ENCODE measurements at regions not wholly inside any gene's neighbourhood (a gene's known extent, or its start where the extent isn't known, plus 50 kb on each side); places are given as distances from the start of the nearest gene placed in this dataset.

DNA sequence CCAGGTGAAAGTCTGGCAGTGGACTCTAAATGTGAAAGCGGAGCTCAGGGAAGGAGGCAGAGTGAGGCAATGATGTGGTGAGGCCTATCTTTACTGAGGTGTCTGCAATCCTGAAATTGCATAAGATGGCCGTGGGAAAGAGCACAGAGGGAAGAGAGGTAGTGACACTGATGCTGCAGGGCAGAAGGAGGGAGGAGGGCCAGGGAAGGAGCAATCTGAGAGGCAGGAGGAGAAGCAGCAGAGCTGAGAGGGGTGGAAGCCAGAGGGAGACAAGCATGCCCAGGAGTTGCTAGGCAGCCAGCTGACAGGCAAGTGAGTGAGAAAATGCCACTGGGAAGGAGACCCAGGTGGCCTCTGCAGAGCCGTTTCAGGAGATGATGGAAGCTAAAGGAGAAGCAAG, 97.4 kb upstream of the CNR1 start:
- Histone ChIP-seq H3K27me3 (ENCODE audit: control insufficient read depth, insufficient read depth, low read length) (no peaks in the 10 kb centered on the region), H3K36me3 (ENCODE audit: control insufficient read depth, insufficient read depth, low read length) (no peaks in the 10 kb centered on the region), H3K4me3 (ENCODE audit: low read depth, low read length) (no peak overlapping the region), H3K4me2 (ENCODE audit: low read length) (no peak overlapping the region), H3K9me3 (ENCODE audit: control insufficient read depth, low read length) (no peaks in the 10 kb centered on the region), H3K27ac (no peak overlapping the region), H3K9ac (no peak overlapping the region), H3K79me2 (no peaks in the 10 kb centered on the region), H3K4me1 (no peaks in the 10 kb centered on the region), H2AFZ (peak overlapping the region; percentile 22)
- TF ChIP-seq, protein P1, sequence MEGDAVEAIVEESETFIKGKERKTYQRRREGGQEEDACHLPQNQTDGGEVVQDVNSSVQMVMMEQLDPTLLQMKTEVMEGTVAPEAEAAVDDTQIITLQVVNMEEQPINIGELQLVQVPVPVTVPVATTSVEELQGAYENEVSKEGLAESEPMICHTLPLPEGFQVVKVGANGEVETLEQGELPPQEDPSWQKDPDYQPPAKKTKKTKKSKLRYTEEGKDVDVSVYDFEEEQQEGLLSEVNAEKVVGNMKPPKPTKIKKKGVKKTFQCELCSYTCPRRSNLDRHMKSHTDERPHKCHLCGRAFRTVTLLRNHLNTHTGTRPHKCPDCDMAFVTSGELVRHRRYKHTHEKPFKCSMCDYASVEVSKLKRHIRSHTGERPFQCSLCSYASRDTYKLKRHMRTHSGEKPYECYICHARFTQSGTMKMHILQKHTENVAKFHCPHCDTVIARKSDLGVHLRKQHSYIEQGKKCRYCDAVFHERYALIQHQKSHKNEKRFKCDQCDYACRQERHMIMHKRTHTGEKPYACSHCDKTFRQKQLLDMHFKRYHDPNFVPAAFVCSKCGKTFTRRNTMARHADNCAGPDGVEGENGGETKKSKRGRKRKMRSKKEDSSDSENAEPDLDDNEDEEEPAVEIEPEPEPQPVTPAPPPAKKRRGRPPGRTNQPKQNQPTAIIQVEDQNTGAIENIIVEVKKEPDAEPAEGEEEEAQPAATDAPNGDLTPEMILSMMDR (IDR thresholded peaks at IDR 0.05), result no peak

DNA sequence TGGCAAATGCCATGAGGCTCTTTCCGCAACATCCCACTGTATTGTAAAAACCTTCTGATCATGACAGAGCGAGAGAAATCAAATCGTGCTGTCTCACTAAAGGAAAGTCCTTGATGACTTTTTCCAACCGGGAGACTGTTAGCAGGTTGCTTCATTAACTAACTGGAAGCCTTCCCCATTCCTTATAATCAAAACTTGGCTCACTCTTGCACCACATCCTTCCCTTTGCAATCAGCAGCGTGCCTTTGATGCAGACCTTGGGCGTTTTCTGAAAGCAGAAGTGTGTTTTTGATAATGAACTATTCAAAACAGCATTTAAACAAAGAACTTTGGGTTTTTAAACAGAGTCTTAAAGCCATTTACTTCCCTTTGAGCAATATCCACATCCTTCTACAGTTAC, 96.2 kb upstream of the CNR1 start:
- TF ChIP-seq, protein P1 (IDR thresholded peaks at IDR 0.05), result no peak
- no peak overlapping the region for H3K4me3 ChIP-seq (ENCODE audit: low read depth, low read length)
- H3K4me1 ChIP-seq, result no peaks in the 10 kb centered on the region
- H3K9ac ChIP-seq, result no peak overlapping the region
- H3K36me3 ChIP-seq (ENCODE audit: control insufficient read depth, insufficient read depth, low read length), result no peaks in the 10 kb centered on the region
- no peaks in the 10 kb centered on the region for H3K79me2 ChIP-seq
- H3K27ac ChIP-seq, result no peak overlapping the region
- H3K27me3 ChIP-seq (ENCODE audit: control insufficient read depth, insufficient read depth, low read length), result no peaks in the 10 kb centered on the region
- no peaks in the 10 kb centered on the region for H3K9me3 ChIP-seq (ENCODE audit: control insufficient read depth, low read length)
- no peak overlapping the region for H3K4me2 ChIP-seq (ENCODE audit: low read length)
- no peak overlapping the region for H2AFZ ChIP-seq

DNA sequence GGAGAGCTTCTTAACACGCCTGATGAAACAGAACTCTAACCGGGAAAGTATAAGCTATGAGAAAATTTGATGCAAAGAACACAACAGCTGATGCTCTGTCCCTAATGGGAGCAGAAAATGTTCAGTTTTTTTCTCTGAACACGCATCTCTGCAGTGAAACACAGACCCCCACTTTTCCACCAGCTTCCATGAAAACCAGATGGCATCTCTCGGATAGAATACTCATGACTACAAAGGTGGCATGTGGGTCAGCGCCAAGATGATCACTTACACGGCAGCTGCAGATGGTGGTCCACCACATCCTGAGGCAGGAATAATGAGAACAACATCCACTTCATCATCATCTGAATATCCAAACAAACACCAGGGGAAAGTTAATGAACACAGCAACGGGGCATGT, 85.2 kb upstream of the CNR1 start:
- H3K4me2 ChIP-seq (ENCODE audit: low read length), result no peak overlapping the region
- H3K79me2 ChIP-seq, result no peaks in the 10 kb centered on the region
- H3K4me3 ChIP-seq (ENCODE audit: low read depth, low read length), result no peak overlapping the region
- H3K4me1 ChIP-seq, result no peaks in the 10 kb centered on the region
- H3K36me3 ChIP-seq (ENCODE audit: control insufficient read depth, insufficient read depth, low read length), result no peaks in the 10 kb centered on the region
- TF ChIP-seq, protein P1 (IDR thresholded peaks at IDR 0.05), result no peak
- no peak overlapping the region for H3K27ac ChIP-seq
- H2AFZ ChIP-seq, result no peak overlapping the region
- no peaks in the 10 kb centered on the region for H3K9me3 ChIP-seq (ENCODE audit: control insufficient read depth, low read length)
- no peaks in the 10 kb centered on the region for H3K27me3 ChIP-seq (ENCODE audit: control insufficient read depth, insufficient read depth, low read length)
- no peak overlapping the region for H3K9ac ChIP-seq

DNA sequence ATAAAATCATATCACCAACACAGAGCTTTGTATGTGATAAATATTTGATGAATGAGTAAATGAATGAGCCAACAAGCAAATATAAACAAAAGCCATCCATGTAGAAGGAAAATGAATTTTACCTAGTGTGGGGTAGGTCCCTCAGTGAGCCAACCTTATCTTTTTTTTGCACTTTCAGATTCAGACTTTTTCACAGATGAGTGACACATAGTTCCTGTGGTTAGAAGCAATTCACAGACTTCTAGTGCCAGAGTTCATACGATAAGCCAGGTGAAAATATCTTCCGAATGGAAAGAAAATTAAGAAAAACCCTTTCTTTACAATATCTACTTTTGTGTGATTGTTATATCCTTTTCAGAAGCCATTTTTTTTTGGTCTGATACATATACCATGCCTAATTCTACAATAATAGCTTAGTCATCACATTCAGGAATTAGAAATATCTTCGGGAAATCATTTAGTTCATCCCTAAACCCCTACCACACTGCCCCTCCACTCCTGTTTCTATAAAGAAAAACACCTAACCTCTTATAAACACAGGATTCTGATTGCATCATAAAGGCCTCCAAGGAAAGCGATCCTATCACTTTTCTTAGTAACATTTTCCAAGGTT, 82.7 kb upstream of the CNR1 start:
- H2AFZ ChIP-seq, result no peak overlapping the region
- H3K27ac ChIP-seq, result no peak overlapping the region
- no peaks in the 10 kb centered on the region for H3K9me3 ChIP-seq (ENCODE audit: control insufficient read depth, low read length)
- H3K4me1 ChIP-seq, result no peaks in the 10 kb centered on the region
- no peaks in the 10 kb centered on the region for H3K79me2 ChIP-seq
- no peak overlapping the region for H3K9ac ChIP-seq
- H3K4me2 ChIP-seq (ENCODE audit: low read length), result no peak overlapping the region
- TF ChIP-seq, protein P1 (IDR thresholded peaks at IDR 0.05), result no peak
- H3K36me3 ChIP-seq (ENCODE audit: control insufficient read depth, insufficient read depth, low read length), result no peaks in the 10 kb centered on the region
- H3K27me3 ChIP-seq (ENCODE audit: control insufficient read depth, insufficient read depth, low read length), result no peaks in the 10 kb centered on the region
- no peak overlapping the region for H3K4me3 ChIP-seq (ENCODE audit: low read depth, low read length)

DNA sequence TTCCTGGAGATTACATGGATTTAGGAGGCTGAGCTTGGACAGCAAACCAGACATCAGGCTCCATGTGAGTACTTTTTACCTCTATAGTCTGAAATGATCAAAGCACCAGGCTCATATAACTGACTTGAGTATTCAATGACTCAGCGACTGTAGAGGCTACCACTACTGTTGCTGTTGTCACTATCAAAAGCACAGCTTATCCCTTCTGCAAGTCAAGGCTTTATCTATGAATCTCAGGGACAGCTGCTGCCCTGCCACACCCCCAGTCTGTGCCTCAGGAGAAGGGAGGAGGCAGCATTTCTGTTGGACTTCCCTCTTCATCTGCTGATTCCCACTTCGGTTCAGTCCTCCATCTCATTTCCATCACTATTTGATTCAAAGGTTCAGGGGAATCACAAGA, 80.5 kb upstream of the CNR1 start:
- Histone ChIP-seq H3K4me2 (ENCODE audit: low read length) (no peak overlapping the region), H3K27me3 (ENCODE audit: control insufficient read depth, insufficient read depth, low read length) (no peaks in the 10 kb centered on the region), H3K9me3 (ENCODE audit: control insufficient read depth, low read length) (no peaks in the 10 kb centered on the region), H3K9ac (no peak overlapping the region), H3K4me3 (ENCODE audit: low read depth, low read length) (no peak overlapping the region), H3K36me3 (ENCODE audit: control insufficient read depth, insufficient read depth, low read length) (no peaks in the 10 kb centered on the region), H3K4me1 (no peaks in the 10 kb centered on the region), H3K79me2 (no peaks in the 10 kb centered on the region), H2AFZ (no peak overlapping the region), H3K27ac (no peak overlapping the region)
- TF ChIP-seq, protein P1 (IDR thresholded peaks at IDR 0.05), result no peak
